GM21381 (cell line): ENCODE measurements at regions not wholly inside any gene's neighbourhood (a gene's known extent, or its start where the extent isn't known, plus 50 kb on each side); places are given as distances from the start of the nearest gene placed in this dataset.
"Not testable (repeated sequence)": the region's sequence is repeated elsewhere in the genome, so short reads cannot be mapped to it uniquely, and the experiment has no call there.

Source experiments
- ATAC-seq: cut with Tn5 transposase; IDR thresholded peaks from one replicate; pipeline ENCODE4 v1.9.1; 2021; ENCODE audit warnings: mild to moderate bottlenecking, moderate library complexity; ENCODE audit not compliant: unreplicated experiment

DNA sequence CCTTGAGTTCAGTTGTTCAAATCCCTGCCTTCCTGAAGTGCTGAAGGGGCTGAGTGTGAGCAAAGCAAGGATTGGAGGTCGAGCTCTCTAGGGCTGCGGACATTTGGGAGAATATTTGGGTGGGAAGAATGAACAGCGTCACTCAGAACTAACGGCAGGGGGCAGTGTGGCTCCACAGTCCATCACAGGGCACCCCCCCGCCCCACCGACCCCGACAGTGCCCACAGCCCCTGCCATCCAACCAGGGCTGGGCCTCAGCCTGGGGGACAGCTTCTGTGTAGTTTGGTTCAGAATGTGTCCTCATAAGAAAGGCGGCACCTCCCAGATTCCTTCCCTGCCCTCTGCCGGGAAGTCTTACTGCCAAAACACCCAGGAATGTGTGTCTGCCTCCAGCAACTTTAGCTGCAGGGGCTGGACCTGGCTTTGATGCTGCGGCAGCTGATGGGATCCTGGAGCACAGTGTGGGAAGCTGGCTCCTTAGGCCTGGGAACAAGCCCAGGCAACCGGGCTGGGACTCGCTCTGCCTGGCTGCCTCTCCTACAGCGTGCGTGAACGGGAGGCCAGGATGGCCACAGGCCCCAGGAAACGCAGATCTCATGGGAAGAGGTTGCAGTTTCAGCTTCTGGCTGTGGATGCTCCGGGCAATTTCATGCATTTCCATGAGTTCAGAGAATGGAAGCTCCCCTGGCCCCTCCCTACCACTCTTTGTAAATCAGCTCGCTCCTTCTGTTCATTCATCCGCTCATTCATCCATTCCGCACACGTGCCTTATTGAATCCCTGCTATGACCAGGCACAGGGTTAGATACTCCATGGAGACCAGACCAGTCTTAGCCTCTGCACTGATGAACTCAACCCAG lies 104.9 kb upstream of the TMPRSS2 start:
- ATAC-seq, result no peak

DNA sequence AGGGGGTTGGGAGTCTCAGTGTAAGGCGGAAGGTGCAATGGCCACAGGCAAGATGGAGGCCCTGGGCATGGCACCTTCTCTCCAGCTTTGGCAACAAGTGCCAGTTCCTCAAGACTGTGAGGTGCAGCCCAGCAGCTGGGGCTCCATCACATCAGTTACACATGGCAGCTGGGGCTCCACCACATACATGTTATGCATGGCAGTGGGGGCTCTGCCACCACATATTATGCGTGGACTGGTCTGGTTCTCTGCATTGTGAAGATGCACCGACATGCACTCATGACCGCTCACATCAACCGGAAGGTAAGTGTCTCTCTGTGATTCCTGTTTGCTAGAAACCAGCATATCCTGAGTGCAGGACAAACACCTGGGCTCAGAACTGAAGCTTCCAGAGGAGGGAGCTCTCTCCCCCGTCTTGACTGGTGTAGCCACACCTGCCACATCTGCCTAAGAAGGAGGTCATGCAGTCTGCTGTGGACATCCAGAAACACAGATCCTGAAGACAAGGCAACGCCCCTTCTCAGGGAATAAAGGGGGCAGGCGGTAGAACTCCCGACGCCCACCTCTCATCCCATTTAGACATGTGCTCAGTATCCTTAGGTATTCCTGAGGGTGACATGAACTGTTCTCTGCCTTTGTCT lies 104.1 kb upstream of the TMPRSS2 start:
- ATAC-seq, result no peak

DNA sequence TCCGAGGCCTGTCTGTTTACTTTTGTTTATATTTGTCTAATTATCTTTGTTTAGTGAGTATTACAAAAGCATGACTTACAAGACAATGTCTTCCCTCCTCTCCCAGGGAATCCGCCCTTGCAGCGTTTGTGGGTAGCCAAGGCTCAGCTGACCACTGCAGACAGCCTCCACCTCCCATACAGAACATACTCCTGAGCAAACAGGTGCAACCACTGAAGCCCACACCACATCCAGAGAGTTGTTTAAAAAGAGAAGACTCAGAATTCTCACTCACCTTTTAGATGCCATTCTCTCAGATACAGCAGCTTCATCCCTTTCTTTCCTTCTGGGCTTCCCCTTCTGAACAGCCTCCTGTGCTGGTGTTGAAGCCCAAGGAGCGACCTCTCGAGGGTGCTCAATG lies 103.5 kb upstream of the TMPRSS2 start:
- ATAC-seq, result no peak

DNA sequence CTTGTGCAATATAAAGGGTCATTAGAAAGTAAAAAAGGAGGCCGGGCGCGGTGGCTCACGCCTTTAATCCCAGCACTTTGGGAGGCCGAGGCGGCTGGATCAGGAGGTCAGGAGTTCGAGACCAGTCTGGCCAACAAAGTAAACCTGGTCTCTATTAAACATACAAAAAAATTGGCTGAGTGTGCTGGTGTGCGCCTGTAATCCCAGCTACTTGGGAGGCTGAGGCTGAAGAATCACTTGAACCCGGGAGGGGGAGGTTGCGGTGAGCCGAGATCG lies 102.8 kb upstream of the TMPRSS2 start:
- not testable (repeated sequence) for ATAC-seq

DNA sequence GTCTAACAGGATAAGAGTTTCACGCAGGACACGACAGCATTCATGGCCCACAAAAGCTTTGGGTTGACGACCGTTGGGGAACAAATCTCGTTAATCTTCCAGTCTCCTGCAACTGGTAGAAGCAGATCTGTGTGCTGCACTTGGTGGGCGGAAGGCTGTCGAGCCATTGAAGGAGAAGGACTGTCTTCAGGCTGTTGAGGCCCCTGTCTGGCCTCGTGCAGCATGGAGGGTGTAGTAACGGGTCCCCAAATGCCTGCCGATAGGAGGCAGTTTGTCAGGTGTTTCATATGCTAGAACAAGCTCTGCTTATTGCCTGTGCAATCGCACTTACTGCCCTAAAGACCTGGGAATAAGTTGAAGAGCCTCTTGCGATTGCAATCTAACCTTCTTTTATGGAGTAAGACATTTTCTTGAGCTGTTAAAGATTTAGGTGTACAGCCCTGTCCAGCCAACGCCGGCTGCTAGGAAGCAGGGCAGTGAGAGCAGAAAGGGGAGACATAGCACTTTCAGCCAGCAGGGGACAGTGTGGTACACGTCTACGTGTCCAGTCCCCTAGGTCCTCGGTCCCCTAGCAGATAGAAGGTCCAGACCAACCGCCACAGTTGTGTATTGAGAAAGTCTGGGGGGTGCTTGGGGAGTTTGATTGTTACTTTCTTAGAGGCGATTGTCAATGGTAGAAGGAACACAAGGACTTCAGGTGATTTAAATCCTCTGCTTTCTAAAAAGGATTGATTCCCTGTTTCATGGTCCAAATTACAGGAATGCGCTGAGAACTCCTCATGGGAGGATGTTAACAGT lies 102.3 kb upstream of the TMPRSS2 start:
- ATAC-seq, result no peak

DNA sequence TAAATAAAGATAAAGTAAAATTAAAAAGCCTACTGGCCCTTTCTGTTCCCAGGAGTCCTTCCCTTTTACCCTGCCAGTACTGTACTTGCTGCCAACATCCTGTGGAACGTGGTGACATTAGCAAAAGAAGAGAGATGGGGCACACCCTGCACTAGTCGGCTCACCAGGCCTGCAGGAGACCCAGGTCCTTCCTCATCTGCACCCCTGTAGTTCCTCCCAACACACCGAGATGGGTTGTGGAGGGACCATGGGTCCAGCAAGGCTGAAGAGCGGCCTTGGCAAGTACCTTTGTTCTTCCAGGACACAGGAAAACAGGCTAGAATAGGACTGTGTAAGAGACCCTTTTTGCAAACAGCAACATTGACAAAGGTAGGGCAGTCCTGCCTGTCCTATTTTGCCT lies 98.7 kb upstream of the TMPRSS2 start:
- no peak for ATAC-seq

DNA sequence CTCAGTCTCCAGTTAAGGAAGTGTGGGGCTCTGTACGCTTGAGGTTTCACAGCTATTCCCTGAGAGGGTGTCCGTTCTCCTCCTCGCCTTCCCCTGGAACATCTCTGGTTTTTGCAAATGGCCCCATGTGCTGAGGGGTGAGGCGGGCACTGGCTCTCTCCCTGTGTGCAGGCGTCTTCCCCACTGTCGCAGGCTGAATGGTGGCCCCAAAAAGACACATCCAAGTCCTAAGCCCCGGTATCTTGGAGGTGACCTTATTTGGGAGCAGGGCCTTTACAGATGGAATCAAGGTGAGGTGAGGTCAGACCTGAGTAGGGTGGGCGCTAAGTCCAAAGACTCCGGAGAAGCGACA lies 98.0 kb upstream of the TMPRSS2 start:
- ATAC-seq, result no peak

DNA sequence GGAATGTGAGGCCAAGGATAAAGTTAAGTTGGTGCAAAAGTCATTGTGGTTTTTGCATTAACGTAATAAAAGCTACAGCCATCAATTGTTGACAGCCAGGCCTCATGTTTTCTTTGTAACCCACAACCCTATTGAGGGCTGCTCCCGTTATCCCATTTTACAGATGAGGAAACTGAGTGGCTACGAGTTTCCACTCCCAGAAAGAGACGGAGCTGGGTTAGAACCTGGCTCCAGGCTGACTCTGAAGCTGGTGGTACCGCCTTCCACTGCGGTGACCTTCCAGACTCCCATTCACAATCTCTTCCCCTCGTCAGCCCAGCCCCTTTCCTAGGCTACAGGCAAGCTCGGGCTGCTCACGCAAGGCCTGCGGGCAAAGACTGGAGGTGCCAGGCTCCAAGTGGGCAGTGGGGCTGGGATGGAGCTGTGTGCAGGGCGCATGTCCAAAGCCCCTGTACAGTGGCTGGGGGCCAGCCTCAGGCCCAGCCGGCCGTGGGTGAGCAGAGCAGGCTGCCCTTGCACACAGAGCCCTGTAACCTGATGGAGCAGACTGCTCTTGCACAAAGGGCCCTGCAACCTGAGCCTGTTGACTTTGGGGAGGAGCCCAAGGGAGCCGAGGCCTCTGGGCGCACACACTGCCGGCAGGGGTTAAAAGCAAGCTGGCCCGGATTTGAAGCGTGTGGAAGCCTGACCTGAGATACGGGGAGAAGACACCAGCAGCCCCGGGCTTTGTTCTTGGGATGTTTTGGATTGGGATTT lies 97.4 kb upstream of the TMPRSS2 start:
- ATAC-seq, result no peak

DNA sequence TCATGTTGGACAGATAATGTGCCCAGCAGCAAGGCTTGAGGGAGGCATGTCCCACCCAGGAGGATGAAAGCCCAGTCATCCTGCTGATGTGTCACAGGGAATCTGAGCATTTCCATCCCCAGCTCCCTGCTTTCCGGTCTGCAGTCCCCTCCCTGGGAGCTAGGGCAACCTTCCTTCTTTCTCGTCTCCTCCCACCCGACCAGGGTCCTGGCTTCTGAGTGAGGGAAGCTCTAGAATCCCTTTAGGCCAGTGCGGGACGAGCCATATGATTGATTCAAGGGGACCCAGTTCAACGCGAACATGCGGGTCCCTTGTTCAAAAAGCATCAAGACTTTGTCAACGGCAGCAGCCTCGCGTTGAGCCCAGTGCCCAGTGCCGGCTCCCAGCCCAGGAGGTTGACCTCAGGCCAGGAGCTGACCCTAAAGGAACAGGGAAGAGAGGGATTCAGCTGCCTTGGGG lies 96.7 kb upstream of the TMPRSS2 start:
- ATAC-seq, result no peak

DNA sequence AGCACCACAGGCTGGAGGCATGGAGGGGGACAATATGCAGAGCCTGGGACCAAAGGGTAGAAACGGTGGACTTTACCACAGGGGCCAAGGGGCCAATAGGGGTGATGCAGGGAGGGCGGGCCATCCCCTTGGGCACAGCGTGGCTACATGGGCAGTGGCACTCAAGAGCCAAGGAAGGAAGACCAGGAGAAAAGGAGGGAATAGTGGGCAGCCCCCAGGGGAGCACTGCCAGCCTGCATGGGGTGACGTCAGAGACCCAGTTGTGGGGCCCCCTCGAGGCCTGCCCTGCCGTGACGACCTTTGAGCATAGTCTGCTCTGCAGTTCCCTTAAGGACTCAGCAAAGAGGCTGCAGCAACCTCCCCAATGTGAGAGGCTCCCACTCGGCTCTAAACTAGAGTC lies 95.5 kb upstream of the TMPRSS2 start:
- no peak for ATAC-seq

DNA sequence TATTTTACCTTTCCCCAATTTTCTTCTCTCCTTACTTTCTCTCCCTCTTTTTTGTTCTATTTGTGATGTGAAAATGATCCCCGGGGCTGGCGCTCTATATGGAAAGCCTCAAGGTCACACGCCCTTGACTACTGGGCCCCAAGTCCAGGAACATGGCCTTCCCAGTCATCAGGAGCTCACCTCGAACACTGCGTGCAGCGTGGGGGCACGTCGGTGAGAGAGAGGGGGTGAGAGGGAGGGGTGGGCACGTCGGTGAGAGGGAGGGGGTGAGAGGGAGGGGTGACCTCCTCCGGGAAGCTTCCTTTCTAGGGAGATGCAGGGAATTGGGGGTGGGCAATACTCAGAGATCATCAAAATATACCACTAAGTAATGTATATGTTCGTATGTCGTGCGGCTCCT lies 94.6 kb upstream of the TMPRSS2 start:
- ATAC-seq, result no peak

DNA sequence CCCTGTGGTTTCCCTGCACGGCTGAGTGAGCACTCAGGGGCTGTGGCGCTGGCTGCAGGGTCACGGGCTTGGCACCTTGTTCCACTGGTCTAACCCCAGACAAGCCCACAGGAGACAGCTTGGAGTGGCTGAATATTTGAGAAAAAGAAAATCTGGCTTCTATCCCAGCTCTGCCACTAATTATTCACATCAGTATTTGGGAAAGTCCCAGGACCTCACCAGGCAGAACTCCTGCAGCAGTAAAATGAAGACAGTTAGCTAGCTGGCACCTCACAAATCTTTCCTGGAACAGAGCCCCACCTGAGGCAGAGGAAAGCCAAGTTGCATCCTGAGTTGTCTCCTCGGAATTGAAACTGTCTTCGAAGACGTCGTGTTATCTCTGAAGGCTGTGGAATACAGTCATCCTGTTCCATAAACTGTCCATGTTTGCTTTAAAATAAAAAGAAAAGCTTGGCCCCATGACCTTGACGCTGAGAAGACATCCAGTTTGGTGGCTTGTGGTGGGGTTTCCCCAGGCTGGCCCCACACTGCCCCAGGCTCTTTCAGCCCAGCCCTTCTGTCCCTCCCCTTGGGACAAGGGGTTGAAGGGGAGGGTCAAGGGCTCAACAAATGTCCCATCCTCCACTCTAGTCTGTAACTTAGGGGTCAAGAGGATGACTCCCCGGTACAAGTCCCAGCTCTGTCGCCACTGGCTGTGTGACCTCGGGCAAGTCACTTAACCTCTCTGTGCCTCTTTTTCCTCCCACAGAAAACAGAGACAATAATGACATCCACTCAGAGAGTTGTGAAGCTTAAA lies 93.8 kb upstream of the TMPRSS2 start:
- no peak for ATAC-seq

DNA sequence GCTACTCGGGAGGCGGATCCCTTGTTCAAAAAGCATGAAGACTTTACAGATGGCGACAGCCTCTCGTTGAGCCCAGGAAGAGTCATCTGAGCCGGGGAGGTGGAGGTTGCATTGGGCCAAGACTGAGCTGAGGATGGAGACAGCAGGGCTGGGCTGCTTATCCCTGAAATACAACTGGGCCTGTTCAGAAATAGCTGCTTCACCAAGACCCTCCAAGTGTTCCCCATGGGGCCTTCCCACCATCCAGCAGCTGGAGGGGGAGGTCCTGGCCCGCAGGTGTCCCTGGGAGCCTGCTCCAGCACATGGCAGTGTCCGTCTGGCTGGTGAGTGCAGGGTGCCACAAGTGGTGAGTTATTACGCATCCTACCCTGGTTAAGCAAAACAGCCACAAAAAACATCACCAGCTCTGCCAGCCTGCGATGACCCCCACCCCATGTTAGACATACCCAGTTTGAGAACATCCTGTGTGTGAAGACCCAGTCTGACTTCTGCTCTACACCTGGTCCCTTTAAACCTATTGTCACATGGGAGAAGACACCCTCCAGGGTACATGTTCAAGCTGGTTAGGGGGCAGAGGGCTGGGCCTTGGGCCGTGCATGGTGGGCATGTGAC lies 93.1 kb upstream of the TMPRSS2 start:
- no peak for ATAC-seq

DNA sequence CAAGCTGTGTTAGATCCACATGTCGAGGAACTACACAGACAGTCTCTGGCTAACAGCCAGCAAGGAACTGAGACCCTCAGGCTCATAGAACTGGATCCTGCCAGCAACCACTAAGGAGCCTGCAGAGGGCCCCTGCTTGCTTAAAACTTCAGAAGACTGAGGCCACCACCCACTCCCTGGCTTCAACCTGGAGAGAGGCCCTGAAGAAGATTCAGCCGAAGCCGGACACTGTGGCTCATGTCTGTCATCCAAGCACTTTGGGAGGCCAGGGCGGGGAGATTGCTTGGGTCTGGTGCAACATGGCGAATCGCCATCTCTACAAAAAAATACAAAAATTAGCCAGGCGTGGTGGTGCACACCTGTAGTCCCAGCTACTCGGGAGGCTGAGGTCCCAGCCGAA lies 92.6 kb upstream of the TMPRSS2 start:
- no peak for ATAC-seq

DNA sequence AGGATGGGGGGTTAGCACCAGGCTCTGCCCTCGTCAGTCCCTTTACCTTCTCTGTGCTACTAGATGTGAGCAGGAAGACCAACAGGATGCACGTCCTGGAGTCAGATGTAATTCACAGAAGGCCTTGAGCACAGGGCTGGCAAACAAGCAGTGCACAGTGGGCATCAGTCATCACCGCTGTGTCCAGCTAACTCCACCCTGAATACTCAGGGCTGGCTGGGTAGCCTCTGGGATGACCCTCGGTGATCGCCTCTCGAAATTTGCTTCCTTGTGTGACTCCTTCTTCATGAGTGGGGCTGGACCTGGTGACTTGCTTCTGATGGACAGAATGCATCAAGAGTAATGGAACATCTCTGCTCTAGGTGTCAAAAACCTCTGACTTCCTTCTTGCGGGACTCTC lies 92.2 kb upstream of the TMPRSS2 start:
- no peak for ATAC-seq

DNA sequence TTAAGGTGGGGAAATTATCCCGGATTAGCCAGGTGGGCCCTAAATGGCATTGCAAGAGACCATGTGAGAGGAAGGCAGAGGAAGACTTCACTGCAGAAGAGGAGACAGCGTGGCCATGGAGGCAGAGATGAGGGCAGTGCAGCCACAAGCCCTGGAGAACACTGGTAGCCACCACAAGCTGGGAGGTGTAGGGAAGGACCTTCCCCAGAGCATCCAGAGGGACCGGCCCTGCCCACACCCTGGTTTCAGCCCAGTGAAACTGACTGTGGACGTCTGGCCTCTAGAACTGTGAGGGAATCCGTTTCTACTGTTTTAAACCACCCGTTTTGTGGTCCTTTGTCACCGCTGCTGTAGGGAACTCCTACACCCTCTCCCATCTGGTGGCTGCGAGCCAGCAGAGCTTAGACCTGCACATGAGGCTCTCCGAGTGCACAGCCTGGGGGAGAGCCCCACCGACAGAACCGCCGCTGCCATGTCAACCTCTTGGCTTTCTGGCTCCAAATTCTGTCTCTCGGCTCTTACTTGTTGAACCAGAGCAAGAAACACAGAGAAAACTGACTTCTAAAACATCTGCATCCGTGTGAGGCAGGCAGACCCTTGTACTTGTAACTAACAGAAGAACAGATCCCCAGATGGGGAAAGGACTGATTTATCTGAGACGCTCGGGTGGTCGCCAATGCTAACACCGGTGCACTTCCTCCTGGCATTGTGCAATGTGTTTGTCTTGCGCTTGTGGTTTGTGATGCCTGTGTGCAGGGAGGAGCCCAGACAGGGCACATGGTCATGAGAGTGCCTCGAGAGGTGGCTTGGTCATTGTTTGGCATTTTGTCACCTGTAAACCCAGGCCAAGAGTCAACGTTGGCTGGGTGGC lies 90.8 kb upstream of the TMPRSS2 start:
- no peak for ATAC-seq

DNA sequence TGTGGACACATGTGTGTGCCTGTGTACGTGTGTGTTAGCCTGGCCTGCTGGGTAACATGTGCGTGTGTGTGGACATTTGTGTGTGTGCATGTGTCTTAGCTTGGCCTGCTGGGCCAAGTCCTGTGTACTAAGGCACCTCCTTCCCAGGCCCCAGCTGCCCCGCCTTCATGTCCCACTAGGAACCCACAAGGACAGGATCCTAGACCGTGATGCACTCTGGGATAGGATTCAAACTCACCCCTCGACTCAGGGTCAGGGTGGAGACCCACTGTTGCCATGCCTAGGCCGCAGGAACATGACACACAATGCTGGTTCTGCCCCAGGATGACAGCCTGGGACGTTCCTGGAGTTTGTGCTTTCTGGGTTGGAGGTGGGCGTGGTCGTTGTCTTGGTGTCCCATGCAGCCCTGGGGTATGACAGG lies 89.9 kb upstream of the TMPRSS2 start:
- no peak for ATAC-seq

DNA sequence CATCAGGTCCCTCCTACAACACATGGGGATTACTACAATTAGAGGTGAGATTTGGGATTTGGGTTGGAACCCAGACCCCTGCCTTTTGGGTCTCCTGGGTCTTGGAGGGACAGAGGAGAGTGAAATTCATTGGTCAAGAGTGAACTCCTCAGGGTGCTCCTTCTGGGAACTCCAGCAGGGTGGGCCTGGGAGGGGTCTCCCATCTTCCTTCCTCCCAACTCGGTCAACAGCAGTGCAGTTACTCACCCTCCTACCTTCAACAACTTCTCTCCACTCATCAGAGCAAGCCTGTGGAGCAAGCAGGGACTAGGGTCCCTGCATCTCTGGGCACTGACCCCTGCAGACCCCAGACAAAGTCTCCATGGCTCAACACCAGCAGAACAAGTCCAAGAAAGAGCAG lies 89.3 kb upstream of the TMPRSS2 start:
- no peak for ATAC-seq
